NCI-H748 (cell line): ENCODE measurements at regions not wholly inside any gene's neighbourhood (a gene's known extent, or its start where the extent isn't known, plus 50 kb on each side); places are given as distances from the start of the nearest gene placed in this dataset.
"Not testable (repeated sequence)": the region's sequence is repeated elsewhere in the genome, so short reads cannot be mapped to it uniquely, and the experiment has no call there.

Experiments used
- DNase-seq: peaks from one replicate; lab custom pipeline; 2025; ENCODE audit not compliant: unreplicated experiment; lab: John Stamatoyannopoulos, UW

- DNase-seq = no peak
Observed at GRCh38 chr11:45412051-45412471, 125.9 kb upstream of the SYT13 start.

- DNase-seq = no peak
Observed at GRCh38 chr11:45411228-45411946, 125.2 kb upstream of the SYT13 start.

DNA sequence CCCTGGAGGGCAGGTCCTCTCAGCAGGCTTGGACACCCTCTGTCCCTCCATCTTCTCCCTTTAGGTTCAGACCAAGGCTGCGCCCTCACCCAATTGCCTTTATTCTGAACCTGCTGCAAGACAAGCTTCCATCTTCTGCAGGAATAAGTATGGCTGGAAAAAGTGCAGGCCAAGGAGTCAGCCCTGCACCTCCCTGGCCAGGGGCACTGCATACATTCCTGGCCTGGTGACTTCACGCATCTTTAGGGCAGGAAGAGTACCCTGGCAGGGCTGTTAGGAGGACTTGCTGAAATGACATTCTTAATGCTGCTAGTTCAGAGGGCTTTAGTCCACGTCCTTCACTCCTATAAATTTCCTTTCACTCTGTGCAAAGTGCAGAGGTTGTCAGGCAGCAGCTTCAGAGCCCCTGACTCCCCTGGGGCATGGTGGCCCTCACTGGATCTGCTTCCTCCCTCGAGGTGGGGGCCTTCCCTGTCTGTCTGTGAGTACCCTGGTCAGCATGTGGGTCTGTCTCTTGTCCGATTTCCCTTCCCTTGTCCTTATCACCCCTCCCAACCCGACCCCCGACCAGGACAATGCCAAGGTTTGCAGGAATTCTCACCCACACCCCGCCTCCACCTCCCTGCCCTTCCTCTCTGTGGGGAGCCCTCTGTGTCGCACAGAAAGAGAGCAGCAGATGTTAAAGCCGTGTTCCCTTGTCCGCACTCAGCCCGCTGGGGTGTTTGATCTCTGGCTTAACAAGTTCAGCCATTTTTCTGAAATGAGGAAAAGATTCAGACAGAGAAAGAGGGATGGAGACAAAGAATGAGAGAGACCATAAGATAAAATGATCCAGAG, 124.5 kb upstream of the SYT13 start:
- no peak for DNase-seq

DNA sequence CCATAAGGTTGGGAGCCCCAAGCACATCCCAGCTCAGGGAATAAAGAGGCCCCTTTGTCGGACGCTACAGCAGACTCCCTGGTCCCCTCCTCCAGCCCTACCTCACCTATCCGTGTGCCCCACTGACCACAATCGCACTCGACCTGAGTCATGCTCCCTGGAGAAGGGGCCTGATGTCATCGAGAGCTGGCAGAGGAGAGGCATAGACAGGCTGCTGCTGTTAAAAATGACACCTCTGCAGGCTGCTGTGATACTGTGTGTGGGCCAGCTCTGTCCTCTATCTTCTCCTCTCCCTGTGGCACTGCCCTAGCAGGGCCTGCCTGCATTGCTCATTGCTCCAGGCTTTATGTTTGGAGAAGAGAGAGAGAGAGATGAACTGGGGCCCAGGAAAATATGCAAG, 123.4 kb upstream of the SYT13 start:
- DNase-seq = no peak

DNA sequence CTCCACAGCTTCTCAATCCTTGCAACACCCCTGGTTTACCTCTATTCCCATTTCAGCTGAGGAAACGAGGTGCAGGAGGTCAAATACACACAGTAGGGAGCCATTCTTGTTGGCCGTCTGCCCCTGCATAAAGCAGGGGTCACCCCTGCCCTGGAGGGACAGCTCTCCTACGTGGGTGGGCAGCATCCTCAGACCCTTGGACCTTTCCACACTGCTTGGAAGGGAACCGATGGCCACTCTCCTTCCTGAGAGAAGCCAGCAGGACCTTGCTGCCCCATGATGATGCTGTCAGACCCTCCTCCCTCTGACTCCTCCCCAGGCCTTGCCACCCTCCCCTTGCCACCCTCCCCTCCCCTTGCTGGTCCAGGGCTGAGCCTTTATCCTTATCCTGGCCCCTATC, 121.1 kb upstream of the SYT13 start:
- DNase-seq = no peak

DNA sequence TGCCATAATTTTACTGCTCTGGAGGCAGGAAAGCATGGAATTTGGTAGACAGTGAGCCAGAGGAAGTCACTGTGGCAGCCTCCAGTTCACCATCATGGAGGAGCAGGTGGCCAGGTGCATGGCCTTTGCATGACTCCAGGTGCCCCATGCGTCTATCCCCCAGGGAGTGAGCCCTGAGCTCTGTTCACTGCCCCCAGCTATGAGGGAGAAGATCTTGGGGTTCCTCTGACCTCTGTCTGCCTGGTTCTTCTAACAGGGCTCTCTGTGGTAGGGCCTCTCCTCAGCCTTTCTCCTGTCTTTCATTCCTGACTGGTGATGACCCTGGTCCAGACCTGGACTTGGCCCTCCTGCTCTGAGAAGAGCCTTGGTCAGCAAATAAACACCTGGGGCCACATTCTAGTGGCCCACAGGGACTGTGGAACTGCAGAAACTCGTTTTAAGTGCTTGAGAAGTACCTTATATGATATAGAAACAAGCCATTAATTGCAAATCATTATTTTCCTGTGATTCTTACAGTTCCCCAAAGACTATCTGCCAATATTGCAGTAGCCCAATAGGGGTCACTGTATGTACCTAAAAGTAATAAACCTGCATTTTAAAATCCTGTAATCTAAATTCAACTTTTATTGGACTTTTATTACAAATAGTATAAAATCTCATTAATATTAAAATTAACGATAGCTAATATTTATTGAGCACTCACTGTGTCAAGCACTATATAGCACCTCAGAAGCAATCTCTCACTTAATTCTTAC, 120.0 kb upstream of the SYT13 start:
- DNase-seq = no peak

DNA sequence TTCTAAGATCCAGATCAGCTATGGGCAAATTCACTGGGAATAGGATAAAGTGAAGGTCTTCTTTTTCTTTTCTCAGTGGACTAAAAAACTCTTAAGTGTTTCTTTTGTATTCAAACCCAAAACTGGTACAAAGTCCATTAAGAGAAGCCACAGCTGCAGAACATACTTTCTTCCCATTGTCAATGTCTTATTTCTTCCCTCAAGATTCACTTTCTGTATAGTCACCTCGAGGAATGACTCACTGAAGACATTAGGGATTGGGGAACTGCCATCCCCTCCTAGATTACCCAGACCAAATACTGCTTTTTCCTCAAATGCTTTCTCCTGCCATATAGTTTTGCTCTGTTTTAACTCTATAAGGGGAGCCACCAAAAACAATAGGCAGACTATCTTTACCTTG, 117.4 kb upstream of the SYT13 start:
- DNase-seq = not testable (repeated sequence)

DNA sequence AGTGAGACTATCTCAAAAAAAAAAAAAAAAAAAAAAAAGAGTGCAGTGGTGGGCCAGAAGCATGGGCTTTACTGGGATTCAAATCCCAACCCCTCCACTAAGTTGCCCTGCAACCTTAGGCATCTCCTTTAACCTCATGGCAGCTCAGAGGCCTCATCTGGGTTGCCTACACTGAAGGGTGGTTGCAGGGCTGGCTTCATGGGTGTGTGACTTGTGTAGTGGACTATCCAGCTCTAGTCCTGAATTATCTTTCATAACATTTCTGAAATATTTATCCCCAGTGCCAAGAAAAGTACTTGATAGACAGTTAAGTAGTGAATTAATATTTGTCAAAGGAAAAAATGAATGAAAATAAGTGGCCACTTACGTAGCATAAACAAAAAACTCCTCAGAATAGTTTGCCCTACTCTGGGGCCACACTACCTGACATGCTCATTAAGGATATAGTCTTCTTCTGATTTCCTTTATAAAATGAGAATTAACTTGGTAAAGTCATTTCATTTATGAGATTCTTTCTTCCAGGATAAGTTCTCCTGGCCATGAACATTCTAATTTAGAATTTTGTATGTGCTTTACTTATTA, 116.0 kb upstream of the SYT13 start:
- no peak for DNase-seq

- DNase-seq = no peak
Observed at GRCh38 chr11:45400591-45400990, 114.5 kb upstream of the SYT13 start.

DNA sequence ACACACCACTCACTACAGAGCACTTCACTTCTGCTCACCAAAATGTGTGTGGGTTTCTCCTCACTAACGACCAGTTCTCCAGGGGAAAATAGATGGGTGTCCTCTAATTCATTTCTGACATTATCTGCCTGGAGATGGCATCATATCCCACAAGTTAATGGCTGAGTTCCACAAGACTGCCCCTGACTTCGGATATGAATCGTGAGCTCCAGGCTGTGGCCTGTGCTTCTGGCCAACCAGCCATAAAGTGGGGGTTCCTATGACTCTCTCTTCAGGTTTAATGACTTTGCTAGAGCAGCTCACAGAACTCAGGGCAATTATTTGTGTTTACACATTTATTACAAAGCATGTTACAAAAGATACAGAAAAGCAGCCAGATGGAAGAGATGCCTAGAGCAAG, 113.0 kb upstream of the SYT13 start:
- peak; percentile 11 for DNase-seq

GRCh38 chr11:45398325-45398724, 112.2 kb upstream of the SYT13 start:
- DNase-seq = no peak

DNA sequence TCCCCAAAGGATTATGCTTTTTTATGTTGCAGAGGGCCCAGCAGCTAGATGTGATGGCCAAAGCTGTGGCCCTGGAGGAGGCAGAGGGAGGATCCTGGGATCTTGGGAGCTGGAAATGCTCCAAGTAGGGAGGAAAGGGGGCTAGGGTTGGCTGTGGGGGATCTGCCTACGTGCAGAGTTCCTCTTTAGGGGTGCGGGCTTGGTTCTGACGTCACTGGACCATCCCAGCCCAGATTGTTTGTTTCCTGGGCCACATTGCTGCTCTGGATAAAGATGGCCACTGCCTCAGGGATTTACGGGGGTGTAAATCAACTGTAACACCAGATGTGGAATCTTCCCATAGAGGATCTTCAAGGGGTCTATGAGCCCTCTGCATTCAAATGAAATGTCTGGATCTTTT, 110.3 kb upstream of the SYT13 start:
- no peak for DNase-seq

GRCh38 chr11:45395947-45396346, 109.8 kb upstream of the SYT13 start:
- no peak for DNase-seq

GRCh38 chr11:45395421-45395820, 109.3 kb upstream of the SYT13 start:
- DNase-seq = no peak

GRCh38 chr11:45394294-45395085, 108.3 kb upstream of the SYT13 start:
- no peak for DNase-seq

- DNase-seq = no peak
Observed at GRCh38 chr11:45393826-45394225, 107.7 kb upstream of the SYT13 start.

- no peak for DNase-seq
Observed at GRCh38 chr11:45393334-45393733, 107.2 kb upstream of the SYT13 start.

- DNase-seq = no peak
Observed at GRCh38 chr11:45392591-45393091, 106.5 kb upstream of the SYT13 start.

DNA sequence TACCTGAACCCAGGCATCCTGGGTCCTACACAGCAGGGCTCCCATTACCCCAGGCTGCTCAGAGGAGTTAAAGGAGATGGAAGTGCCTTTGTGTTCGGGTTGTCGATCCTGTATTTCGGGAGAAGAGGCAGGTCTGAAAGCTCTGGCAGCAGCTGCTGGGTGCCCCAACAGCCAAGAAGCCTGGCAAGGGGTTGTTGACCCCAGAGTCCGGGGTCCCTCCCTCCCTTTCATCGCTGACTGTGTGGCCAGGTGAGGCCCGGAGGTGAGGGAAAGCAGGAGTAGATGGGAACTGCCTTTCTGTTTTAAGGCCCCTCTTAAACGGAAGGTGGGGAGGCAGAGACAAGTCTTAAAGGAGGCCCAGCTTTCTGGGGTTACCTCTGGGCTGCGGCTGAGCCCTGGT, 106.0 kb upstream of the SYT13 start:
- no peak for DNase-seq

GRCh38 chr11:45391168-45391850, 105.2 kb upstream of the SYT13 start:
- DNase-seq = no peak
